ENCODE measurements at regions not wholly inside any gene's neighbourhood (a gene's known extent, or its start where the extent isn't known, plus 50 kb on each side); places are given as distances from the start of the nearest gene placed in this dataset.

DNA sequence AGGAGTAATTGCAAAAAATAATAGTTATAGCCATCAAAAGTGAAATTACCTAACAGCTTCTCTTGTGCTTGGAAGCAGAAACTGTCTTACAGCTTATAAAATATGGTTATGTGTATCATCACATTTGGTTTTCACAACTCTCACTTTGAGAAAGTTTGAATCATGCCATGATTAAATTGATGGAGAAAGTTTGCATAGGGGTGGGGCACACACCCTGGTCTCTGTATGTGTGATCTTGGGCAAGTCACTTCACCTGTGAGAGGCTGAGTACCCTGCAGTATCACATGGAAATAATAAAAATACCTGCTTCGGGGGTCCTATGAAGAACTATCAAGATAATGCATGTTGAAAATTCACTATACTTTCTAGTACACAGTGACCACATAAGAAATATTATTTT lies 471.4 kb downstream of the RAP2B start:
- H3K27ac ChIP-seq (ENCODE audit: insufficient read depth, low read depth, low read length): no peak overlapping the region
- DNase-seq (ENCODE audit: low read depth, low spot score) (no peak), FAIRE-seq (no peak)
- H3K9ac ChIP-seq (replicated peaks; ENCODE audit: extremely low read depth, insufficient read depth, low read length): no peak overlapping the region
- no peaks in the 10 kb centered on the region for H3K36me3 ChIP-seq (ENCODE audit: control insufficient read depth in 2 of 2, extremely low read depth in 1 of 2, insufficient read depth in 2 of 2, low read length in 2 of 2)
- intact Hi-C loops (cut with micrococcal nuclease) (no loop called here), dilution Hi-C loops (cut with MboI; ENCODE audit: extremely low pct_ligation_motif_present, low sequenced_read_pairs) (no loop called here)
- no peak overlapping the region for H3K4me2 ChIP-seq (ENCODE audit: insufficient read depth, low read length)
- no TSS peak for BruUV-seq (replicated peaks)
- no peaks in the 10 kb centered on the region for H3K79me2 ChIP-seq (ENCODE audit: control insufficient read depth, insufficient read depth, low read length)
- no peaks in the 10 kb centered on the region for H3K9me1 ChIP-seq (replicated peaks; ENCODE audit: control insufficient read depth, extremely low read depth, insufficient read depth, low read length)
- ChIA-PET POLR2A (no interaction called here), CTCF (no interaction called here)
- no peaks in the 10 kb centered on the region for H3K9me3 ChIP-seq (replicated peaks; ENCODE audit: control insufficient read depth, insufficient read depth, low read length)
- no peaks in the 10 kb centered on the region for H4K20me1 ChIP-seq (replicated peaks; ENCODE audit: control insufficient read depth, extremely low read depth, insufficient read depth, low read length)
- no peak overlapping the region for H2AFZ ChIP-seq (ENCODE audit: low read depth, low read length)
- TF ChIP-seq JUN (IDR thresholded peaks at IDR 0.05; ENCODE audit: borderline replicate concordance, insufficient read depth, insufficient read length, low read depth) (no peak), GATA2 (IDR thresholded peaks at IDR 0.05; ENCODE audit: insufficient read depth, insufficient read length, low read depth, low read length) (no peak), POLR2AphosphoS5 (IDR thresholded peaks at IDR 0.05; ENCODE audit: insufficient read depth, low read depth, low read length) (no peak), MYC (IDR thresholded peaks at IDR 0.05; ENCODE audit: low read depth, low read length) (no peak), FOS (IDR thresholded peaks at IDR 0.05; ENCODE audit: borderline replicate concordance, insufficient read depth, low read length) (no peak), POLR2A (IDR thresholded peaks at IDR 0.05; ENCODE audit: low read depth, low read length) (no peak)
- TF ChIP-seq, protein P1, sequence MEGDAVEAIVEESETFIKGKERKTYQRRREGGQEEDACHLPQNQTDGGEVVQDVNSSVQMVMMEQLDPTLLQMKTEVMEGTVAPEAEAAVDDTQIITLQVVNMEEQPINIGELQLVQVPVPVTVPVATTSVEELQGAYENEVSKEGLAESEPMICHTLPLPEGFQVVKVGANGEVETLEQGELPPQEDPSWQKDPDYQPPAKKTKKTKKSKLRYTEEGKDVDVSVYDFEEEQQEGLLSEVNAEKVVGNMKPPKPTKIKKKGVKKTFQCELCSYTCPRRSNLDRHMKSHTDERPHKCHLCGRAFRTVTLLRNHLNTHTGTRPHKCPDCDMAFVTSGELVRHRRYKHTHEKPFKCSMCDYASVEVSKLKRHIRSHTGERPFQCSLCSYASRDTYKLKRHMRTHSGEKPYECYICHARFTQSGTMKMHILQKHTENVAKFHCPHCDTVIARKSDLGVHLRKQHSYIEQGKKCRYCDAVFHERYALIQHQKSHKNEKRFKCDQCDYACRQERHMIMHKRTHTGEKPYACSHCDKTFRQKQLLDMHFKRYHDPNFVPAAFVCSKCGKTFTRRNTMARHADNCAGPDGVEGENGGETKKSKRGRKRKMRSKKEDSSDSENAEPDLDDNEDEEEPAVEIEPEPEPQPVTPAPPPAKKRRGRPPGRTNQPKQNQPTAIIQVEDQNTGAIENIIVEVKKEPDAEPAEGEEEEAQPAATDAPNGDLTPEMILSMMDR (IDR thresholded peaks at IDR 0.05; ENCODE audit: extremely low read depth in 1 of 2, insufficient read depth in 1 of 2, low read depth in 1 of 2, low read length in 2 of 2): no peak
- H3K4me1 ChIP-seq (ENCODE audit: control insufficient read depth, extremely low read depth, insufficient read depth, low read length): peaks cover 19% of the 10 kb centered on the region
- no peak overlapping the region for H3K4me3 ChIP-seq (replicated peaks in 1 of 3; ENCODE audit: insufficient read depth in 1 of 3, low read depth in 1 of 3, low read length in 3 of 3)
- H3K27me3 ChIP-seq (ENCODE audit: control insufficient read depth in 2 of 2, insufficient read depth in 2 of 2, low read length in 2 of 2): no peaks in the 10 kb centered on the region

DNA sequence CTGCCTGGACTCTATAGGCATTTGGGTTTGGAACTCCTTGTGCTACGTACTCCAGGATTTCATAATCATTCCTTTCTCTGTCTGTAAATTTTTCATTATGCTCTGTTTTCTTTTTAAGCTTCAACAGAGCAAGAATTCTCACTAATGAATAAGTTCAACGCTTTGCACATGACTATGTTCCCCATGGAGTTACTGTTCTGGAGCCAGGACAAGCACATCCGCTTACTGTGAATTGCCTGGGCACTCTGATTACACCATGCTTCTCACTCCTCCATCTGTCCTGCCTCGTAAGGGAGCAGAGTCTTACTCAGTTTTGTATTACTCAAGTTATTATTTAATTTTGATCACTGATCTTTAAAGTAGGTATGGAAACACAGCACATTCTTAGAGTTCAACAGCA lies 472.7 kb downstream of the RAP2B start:
- Histone ChIP-seq H4K20me1 (replicated peaks; ENCODE audit: control insufficient read depth, extremely low read depth, insufficient read depth, low read length) (no peaks in the 10 kb centered on the region), H3K4me3 (replicated peaks in 1 of 3; ENCODE audit: insufficient read depth in 1 of 3, low read depth in 1 of 3, low read length in 3 of 3) (no peak overlapping the region), H3K27ac (ENCODE audit: insufficient read depth, low read depth, low read length) (no peak overlapping the region), H2AFZ (ENCODE audit: low read depth, low read length) (no peak overlapping the region), H3K79me2 (ENCODE audit: control insufficient read depth, insufficient read depth, low read length) (no peaks in the 10 kb centered on the region), H3K27me3 (ENCODE audit: control insufficient read depth in 2 of 2, insufficient read depth in 2 of 2, low read length in 2 of 2) (no peaks in the 10 kb centered on the region), H3K36me3 (ENCODE audit: control insufficient read depth in 2 of 2, extremely low read depth in 1 of 2, insufficient read depth in 2 of 2, low read length in 2 of 2) (no peaks in the 10 kb centered on the region), H3K4me1 (ENCODE audit: control insufficient read depth, extremely low read depth, insufficient read depth, low read length) (peaks cover 6% of the 10 kb centered on the region), H3K9me3 (replicated peaks; ENCODE audit: control insufficient read depth, insufficient read depth, low read length) (no peaks in the 10 kb centered on the region), H3K9ac (replicated peaks; ENCODE audit: extremely low read depth, insufficient read depth, low read length) (no peak overlapping the region), H3K9me1 (replicated peaks; ENCODE audit: control insufficient read depth, extremely low read depth, insufficient read depth, low read length) (no peaks in the 10 kb centered on the region), H3K4me2 (ENCODE audit: insufficient read depth, low read length) (no peak overlapping the region)
- POLR2A ChIA-PET: no interaction called here
- BruUV-seq (replicated peaks): no TSS peak
- no peak for TF ChIP-seq EZH2 (IDR thresholded peaks at IDR 0.05; ENCODE audit: borderline replicate concordance, low read depth, low read length, severe bottlenecking)
- TF ChIP-seq POLR2A (IDR thresholded peaks at IDR 0.05; ENCODE audit: low read depth, low read length): no peak
- TF ChIP-seq MYC (IDR thresholded peaks at IDR 0.05; ENCODE audit: low read depth, low read length): no peak
- TF ChIP-seq JUN (IDR thresholded peaks at IDR 0.05; ENCODE audit: borderline replicate concordance, insufficient read depth, insufficient read length, low read depth): no peak
- TF ChIP-seq POLR2AphosphoS5 (IDR thresholded peaks at IDR 0.05; ENCODE audit: insufficient read depth, low read depth, low read length): no peak
- no peak for TF ChIP-seq GATA2 (IDR thresholded peaks at IDR 0.05; ENCODE audit: insufficient read depth, insufficient read length, low read depth, low read length)
- TF ChIP-seq FOS (IDR thresholded peaks at IDR 0.05; ENCODE audit: borderline replicate concordance, insufficient read depth, low read length): no peak
- TF ChIP-seq, protein P2, sequence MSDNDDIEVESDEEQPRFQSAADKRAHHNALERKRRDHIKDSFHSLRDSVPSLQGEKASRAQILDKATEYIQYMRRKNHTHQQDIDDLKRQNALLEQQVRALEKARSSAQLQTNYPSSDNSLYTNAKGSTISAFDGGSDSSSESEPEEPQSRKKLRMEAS (IDR thresholded peaks at IDR 0.05; ENCODE audit: insufficient read depth, insufficient read length): no peak
- TF ChIP-seq, protein P1 (IDR thresholded peaks at IDR 0.05; ENCODE audit: extremely low read depth in 1 of 2, insufficient read depth in 1 of 2, low read depth in 1 of 2, low read length in 2 of 2): no peak
- DNase-seq (ENCODE audit: low read depth, low spot score) (no peak), FAIRE-seq (no peak)
- dilution Hi-C loops (cut with MboI; ENCODE audit: extremely low pct_ligation_motif_present, low sequenced_read_pairs): no loop called here
- CTCF ChIA-PET: no interaction called here
- intact Hi-C loops (cut with micrococcal nuclease): no loop called here
